SJSA1 (cell line): ENCODE measurements at regions not wholly inside any gene's neighbourhood (a gene's known extent, or its start where the extent isn't known, plus 50 kb on each side); places are given as distances from the start of the nearest gene placed in this dataset.

ENCODE experiments used
- DNase-seq, 2 experiments: peaks; one replicate each; pipeline ENCODE4 v3.0.0-alpha.2; 2015 to 2020; ENCODE audit warnings: low spot score in 2 of 2, low read depth in 1 of 2
- H3K27ac ChIP-seq: fragments of 250-450 bp; sonication (Bioruptor Pico); 2 replicates; pipeline ENCODE4 v1.5.1; 2020; ENCODE audit warnings: mild to moderate bottlenecking, moderate library complexity
- H3K27me3 ChIP-seq: fragments of 250-450 bp; sonication (Bioruptor Pico); replicated peaks from 2 replicates; pipeline ENCODE4 v1.5.1; 2020; ENCODE audit warnings: mild to moderate bottlenecking, moderate library complexity
- H3K36me3 ChIP-seq: fragments of 250-450 bp; sonication (Bioruptor Pico); 2 replicates; pipeline ENCODE4 v1.5.1; 2020; ENCODE audit warnings: mild to moderate bottlenecking
- H3K4me1 ChIP-seq: fragments of 250-450 bp; sonication (Bioruptor Pico); replicated peaks from 2 replicates; pipeline ENCODE4 v1.6.1; 2021; ENCODE audit warnings: mild to moderate bottlenecking
- H3K4me3 ChIP-seq: fragments of 250-450 bp; sonication (Bioruptor Pico); 2 replicates; pipeline ENCODE4 v1.5.1; 2020; ENCODE audit warnings: mild to moderate bottlenecking
- H3K9me3 ChIP-seq: fragments of 250-450 bp; sonication (Bioruptor Pico); replicated peaks from 2 replicates; pipeline ENCODE4 v1.5.1; 2020; ENCODE audit warnings: mild to moderate bottlenecking

DNA sequence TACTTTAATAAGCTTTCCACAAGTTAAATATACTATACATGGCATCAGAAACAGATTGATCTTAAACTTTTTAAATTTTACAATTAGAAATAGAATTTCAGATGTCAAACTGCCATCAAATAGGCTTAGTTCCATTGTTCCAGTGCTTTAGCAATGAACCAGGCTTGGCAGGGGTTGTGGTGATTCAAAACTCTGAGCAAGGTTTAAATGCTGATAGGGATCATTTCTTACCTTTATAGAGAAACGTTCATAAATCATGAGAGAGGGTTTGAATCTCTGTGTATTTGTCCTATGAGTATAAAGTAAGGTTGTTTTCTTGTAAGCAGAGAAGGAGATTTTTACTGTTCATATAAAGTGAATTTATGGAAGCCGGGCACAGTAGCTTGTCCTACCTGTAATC is 794.5 kb upstream of the TBX3 start:
- H3K36me3 ChIP-seq, result no peaks in the 10 kb centered on the region
- no peaks in the 10 kb centered on the region for H3K27me3 ChIP-seq
- H3K27ac ChIP-seq, result no peak overlapping the region
- peaks cover 2% of the 10 kb centered on the region for H3K4me1 ChIP-seq
- no peak for DNase-seq
- H3K9me3 ChIP-seq, result no peaks in the 10 kb centered on the region; the same call in 1 of the 2 replicates
- H3K4me3 ChIP-seq, result no peak overlapping the region

DNA sequence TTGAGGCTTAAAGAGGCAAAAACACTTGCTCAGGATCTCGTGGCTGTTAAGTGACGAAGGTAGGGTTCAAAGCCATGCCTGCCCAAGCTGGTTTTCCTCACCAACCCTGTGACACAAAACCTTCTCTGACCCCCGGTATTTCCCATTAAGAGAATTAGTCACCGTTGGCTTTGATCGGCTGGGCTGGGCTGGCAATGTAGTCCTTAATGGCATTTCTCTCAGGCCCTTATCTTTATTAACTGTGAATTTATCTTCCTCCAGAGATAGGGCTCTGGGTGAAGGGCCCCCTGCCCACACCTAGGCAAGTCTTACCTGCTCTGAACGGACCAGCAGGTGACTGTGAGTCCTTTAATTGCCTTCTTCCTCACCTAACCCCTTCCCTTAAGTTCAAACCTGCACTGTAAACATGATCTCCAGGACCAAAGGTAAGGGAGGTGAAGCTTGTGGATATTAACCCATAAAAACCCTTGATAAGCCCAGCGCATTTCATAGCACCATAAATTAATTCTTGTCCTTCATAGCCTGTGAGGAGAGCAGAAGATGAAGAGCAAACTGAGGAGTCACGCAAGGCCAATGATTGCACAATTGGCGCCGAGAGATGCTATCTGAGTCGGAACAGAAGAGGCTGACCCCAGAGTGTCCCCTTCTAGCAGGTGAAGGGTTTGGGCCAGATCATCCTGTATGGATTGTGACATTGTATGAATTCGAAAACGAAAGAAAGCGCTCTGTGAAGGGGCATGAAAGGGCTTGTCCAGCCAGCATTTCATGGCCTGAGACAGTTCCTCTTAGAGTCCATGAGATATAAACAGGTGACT is 790.8 kb upstream of the TBX3 start:
- no peaks in the 10 kb centered on the region; the same call in 1 of the 2 replicates for H3K9me3 ChIP-seq
- no peak for DNase-seq
- no peak overlapping the region for H3K4me3 ChIP-seq
- H3K27ac ChIP-seq, result no peak overlapping the region
- peaks cover 10% of the 10 kb centered on the region for H3K4me1 ChIP-seq
- no peaks in the 10 kb centered on the region for H3K27me3 ChIP-seq
- no peaks in the 10 kb centered on the region for H3K36me3 ChIP-seq

DNA sequence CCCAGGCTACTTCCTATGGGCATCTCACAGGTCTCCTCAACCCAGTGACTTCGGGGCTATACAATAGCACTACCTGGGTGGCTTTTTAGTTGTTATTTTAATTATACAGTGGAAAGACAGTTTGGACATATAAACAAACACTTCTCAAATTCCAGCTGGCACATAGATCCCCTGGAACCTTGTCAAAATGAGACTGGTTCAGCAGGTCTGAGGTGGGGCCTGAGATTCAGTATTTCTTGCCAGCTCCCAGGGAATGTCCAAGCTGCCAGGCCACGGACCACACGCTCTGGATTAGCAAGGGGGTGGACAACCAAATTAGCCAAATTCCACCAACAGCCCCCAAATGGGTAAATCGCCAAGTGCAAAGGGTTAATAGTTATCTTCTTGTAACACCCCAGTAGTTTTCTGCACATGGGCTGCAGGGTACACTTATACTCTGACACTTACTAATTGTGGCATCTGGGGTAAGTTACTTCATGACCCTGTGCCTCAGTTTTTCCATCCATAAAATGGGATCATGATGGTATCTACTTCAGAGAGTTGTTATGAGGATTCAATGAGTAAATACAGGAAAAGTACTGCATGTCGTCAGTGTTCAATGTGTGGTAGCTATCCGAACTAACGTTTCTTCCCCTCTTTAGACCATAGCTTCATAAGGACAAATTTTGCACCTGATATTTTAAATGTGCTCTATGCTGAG is 789.4 kb upstream of the TBX3 start:
- Histone ChIP-seq H3K4me3 (no peak overlapping the region), H3K27me3 (no peaks in the 10 kb centered on the region), H3K4me1 (peaks cover 18% of the 10 kb centered on the region), H3K9me3 (no peaks in the 10 kb centered on the region; the same call in 1 of the 2 replicates), H3K36me3 (no peaks in the 10 kb centered on the region), H3K27ac (no peak overlapping the region)
- DNase-seq, result peak in 1 of 2 experiments; percentile 35

DNA sequence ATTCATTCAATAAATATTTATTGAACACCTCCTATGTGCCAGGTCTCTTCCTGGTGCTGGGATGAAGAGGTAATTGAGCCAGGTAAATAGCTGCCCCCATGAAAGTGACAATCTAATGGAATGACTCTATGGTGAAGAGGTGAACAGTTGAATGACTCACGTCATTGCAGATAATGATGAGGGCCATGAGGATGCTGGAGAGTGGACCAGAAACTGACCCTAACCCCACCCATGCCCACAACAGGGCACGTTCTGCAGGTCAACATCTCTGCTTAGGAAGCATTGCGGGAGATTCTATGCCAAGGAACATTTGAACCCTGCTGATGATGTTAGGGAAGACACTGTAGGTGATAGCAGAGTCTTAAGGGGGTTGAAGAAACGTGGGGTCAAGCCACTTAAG is 788.9 kb upstream of the TBX3 start:
- no peak overlapping the region for H3K4me3 ChIP-seq
- H3K9me3 ChIP-seq, result no peaks in the 10 kb centered on the region; the same call in 1 of the 2 replicates
- no peaks in the 10 kb centered on the region for H3K36me3 ChIP-seq
- DNase-seq, result no peak
- H3K4me1 ChIP-seq, result peaks cover 24% of the 10 kb centered on the region
- H3K27me3 ChIP-seq, result no peaks in the 10 kb centered on the region
- H3K27ac ChIP-seq, result no peak overlapping the region

DNA sequence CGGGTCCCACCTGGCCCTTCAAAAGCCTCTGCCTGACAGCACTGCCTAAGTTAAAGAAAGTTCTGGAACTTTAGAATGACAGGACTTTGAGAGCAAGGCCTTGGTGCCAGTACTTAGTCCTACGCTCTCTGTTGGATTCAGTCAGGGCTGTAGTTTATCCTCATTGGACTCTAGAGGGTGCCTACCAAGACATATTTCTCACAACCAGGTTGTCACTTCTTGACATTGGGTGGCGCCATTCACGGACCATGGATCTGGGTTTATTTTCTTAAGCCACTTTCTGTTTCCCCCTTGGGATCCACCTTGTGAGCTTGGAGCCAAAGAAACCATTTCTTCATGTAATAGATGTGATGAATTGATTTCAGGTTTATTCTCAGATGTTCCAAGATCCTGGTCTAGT is 787.0 kb upstream of the TBX3 start:
- Histone ChIP-seq H3K27me3 (no peaks in the 10 kb centered on the region), H3K36me3 (no peaks in the 10 kb centered on the region), H3K4me3 (no peak overlapping the region), H3K27ac (no peak overlapping the region), H3K9me3 (no peaks in the 10 kb centered on the region), H3K4me1 (peaks cover 40% of the 10 kb centered on the region)
- no peak for DNase-seq

DNA sequence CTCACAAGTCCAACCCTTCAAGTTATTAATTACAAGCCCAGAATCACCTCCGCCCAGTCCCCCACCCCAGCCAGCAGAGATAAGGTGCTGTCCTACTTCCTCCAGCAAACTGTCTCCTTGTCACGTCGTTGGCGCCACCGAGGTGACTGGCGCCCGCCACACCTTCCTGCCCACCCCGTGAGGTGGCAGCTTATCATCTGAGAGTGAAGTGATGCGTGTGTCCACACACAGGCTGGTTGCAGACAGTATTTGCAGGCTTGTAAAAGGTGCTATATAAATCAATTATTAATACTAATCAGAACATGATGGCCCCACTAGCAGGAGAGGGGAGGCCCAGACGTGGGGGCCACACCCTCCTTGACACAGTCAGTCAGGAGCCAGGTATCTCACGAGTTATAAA is 786.6 kb upstream of the TBX3 start:
- H3K27ac ChIP-seq, result no peak overlapping the region

DNA sequence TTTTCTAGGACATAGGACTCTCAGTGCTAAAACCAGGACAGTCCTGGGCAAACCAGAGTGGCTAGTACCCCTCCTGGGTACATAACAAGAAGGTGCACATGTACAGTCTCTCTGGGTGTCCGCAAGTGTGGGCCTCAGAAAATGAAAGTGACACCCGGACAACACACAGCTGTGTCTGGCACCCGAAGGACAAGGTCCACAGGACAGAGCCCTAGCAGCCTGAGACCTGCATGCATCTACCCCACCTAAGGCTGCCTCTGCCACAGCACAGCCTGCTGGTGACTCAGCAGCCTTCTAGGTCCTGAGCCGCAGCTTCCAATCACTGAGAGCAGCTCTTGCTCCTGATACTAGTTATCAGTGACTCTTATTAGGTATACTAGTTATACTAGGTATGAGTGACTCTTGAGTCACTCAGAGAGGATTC is 784.1 kb upstream of the TBX3 start:
- Histone ChIP-seq H3K36me3 (no peaks in the 10 kb centered on the region), H3K9me3 (no peaks in the 10 kb centered on the region), H3K27ac (peak overlapping the region; percentile 50), H3K27me3 (no peaks in the 10 kb centered on the region), H3K4me3 (no peak overlapping the region), H3K4me1 (peaks cover 44% of the 10 kb centered on the region)
- DNase-seq, result peak in 1 of 2 experiments; percentile 25

More for the DNA sequence above, 786.6 kb upstream of the TBX3 start:
- no peak for DNase-seq
- H3K4me3 ChIP-seq, result no peak overlapping the region
- no peaks in the 10 kb centered on the region for H3K9me3 ChIP-seq
- peaks cover 45% of the 10 kb centered on the region for H3K4me1 ChIP-seq
- H3K27me3 ChIP-seq, result no peaks in the 10 kb centered on the region
- H3K36me3 ChIP-seq, result no peaks in the 10 kb centered on the region

DNA sequence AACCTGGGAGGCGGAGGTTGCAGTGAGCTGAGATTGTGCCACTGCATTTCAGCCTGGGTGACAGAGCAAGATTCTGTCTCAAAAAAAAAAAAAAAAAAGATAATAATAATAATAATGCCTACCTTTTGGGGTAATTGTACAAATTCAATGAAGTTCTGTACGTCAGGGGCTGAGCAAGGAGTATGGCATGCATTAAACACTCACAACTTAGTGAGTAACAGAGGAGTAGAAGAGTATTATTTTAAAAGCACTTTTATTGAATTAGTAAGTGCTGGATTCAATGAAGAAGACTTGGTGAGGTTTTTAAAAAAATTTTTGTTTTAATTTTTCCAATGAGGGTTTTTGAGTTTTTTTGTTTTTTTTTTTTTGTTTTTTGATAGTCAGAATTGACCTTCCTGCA is 783.6 kb upstream of the TBX3 start:
- H3K27me3 ChIP-seq, result no peaks in the 10 kb centered on the region
- no peaks in the 10 kb centered on the region for H3K9me3 ChIP-seq
- DNase-seq, result peak in 1 of 2 experiments; percentile 31
- H3K4me1 ChIP-seq, result peaks cover 43% of the 10 kb centered on the region
- peak overlapping the region; percentile 50 for H3K27ac ChIP-seq
- H3K4me3 ChIP-seq, result no peak overlapping the region
- H3K36me3 ChIP-seq, result no peaks in the 10 kb centered on the region

DNA sequence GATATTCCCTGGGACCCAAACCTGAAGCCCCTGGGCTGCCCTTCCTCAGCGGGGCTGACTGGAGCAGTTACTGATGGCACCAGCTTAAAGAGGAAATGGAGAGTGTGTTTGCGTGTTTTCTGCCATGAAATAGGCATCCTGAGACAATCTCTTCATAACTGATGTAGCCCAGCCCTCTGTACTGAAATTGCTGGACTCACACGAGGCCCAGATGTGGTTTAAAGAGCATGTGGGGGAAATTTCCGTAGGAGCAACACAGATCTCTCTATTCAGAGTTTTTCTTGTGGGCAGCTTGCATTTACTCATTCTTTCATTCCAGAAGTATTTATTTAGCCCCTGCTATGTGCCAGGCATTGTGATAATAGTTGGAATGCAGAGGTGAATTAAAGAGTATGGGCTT is 782.1 kb upstream of the TBX3 start:
- no peak overlapping the region for H3K4me3 ChIP-seq
- H3K27ac ChIP-seq, result 0 out of 2 replicates have a peak overlapping the region, but pooled peaks have one; percentile 5
- H3K4me1 ChIP-seq, result peaks cover 43% of the 10 kb centered on the region
- H3K9me3 ChIP-seq, result no peaks in the 10 kb centered on the region
- H3K36me3 ChIP-seq, result no peaks in the 10 kb centered on the region
- H3K27me3 ChIP-seq, result no peaks in the 10 kb centered on the region
- DNase-seq, result peak; percentile 55 to 69

DNA sequence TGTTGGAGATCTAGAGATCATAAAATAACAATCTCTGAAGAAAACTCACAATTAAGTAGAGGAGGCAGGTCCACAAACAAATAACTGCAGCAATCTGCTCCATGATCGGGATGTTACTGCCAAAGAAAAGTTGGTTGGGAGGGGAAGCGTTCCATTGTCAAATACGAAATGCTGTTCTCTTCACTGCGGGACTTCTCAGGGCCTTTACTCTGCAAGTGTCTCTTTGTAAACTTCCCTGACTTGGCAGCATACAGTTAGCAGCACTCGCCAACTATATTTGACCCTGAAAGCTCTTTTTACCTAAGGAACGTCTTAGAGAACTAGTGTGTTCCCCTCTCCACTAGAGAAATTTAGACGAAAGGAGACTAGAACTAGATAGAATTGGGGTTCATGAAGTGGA is 780.7 kb upstream of the TBX3 start:
- H3K9me3 ChIP-seq, result no peaks in the 10 kb centered on the region
- H3K27ac ChIP-seq, result no peak overlapping the region
- H3K4me1 ChIP-seq, result peaks cover 43% of the 10 kb centered on the region
- no peak for DNase-seq
- H3K36me3 ChIP-seq, result no peaks in the 10 kb centered on the region
- H3K4me3 ChIP-seq, result no peak overlapping the region
- H3K27me3 ChIP-seq, result no peaks in the 10 kb centered on the region

DNA sequence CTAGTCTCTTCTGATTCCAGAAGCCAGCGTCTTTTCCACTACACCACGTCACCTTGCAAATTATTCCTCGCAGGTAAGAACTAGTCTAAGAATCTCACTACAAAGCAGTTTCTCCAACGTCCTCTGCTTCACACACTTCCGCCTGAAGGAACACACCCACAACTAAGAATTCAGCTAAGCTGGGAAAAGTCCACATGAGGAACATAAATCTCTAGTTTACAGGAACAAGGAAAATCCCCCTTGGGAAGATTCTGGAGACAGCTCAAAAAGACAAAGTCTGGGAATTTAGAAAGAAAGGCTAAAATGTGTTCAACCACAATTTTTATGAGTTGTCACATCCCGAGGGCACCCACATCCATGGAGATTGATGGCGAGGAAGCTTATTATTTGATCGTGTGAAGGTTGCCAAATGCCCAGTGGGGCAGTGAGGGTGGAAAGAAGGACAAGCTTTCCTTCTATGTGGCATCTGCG is 780.2 kb upstream of the TBX3 start:
- H3K4me3 ChIP-seq, result no peak overlapping the region
- no peak for DNase-seq
- H3K4me1 ChIP-seq, result peaks cover 39% of the 10 kb centered on the region
- no peaks in the 10 kb centered on the region for H3K27me3 ChIP-seq
- H3K27ac ChIP-seq, result no peak overlapping the region
- H3K36me3 ChIP-seq, result no peaks in the 10 kb centered on the region
- H3K9me3 ChIP-seq, result no peaks in the 10 kb centered on the region

DNA sequence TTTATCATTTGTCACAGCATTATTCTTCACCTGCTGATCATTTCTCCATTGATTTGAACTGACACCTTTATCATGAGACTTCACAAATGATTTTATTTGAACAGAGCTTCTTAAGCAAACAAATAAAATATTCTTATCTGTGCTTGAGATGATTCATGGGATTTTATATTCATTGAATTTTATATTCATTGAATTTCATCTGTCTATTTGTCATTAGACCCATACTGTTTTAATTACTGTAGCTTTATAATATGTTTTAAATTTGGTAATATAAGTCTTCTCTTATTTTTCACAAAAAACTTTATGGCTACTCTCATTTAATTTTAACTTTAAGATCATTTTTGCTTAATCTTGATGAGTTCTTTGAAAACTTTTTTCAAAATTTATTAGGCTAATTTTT is 777.4 kb upstream of the TBX3 start:
- H3K4me1 ChIP-seq, result peaks cover 14% of the 10 kb centered on the region
- no peak overlapping the region for H3K4me3 ChIP-seq
- no peaks in the 10 kb centered on the region for H3K9me3 ChIP-seq
- no peaks in the 10 kb centered on the region for H3K27me3 ChIP-seq
- no peak overlapping the region for H3K27ac ChIP-seq
- H3K36me3 ChIP-seq, result no peaks in the 10 kb centered on the region
- no peak for DNase-seq

DNA sequence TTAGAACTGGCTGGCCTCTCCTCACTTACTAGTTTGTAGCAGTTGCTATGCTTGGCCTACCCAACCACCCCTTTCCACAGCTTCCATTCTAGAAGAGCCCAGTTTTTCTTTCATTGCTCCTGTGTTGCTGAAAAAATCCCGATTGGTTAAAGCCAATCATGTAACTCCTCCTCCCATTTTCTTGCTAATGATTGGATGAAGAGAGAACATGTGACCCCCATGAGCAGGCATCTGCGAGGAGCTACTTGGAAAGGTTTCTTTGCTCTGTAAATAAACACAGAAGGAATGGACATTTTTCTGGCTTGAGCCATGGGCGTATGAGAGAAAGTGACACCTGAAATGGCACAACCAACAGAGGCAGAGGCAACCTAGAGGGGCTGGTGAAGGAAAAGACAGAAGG is 773.8 kb upstream of the TBX3 start:
- H3K36me3 ChIP-seq, result no peaks in the 10 kb centered on the region
- H3K27ac ChIP-seq, result no peak overlapping the region
- H3K9me3 ChIP-seq, result no peaks in the 10 kb centered on the region
- H3K4me3 ChIP-seq, result no peak overlapping the region
- H3K27me3 ChIP-seq, result no peaks in the 10 kb centered on the region
- peaks cover 2% of the 10 kb centered on the region; the same call in 1 of the 2 replicates for H3K4me1 ChIP-seq
- no peak for DNase-seq
